Fibroblast of the conjunctiva (primary cell): ENCODE measurements at regions not wholly inside any gene's neighbourhood (a gene's known extent, or its start where the extent isn't known, plus 50 kb on each side); places are given as distances from the start of the nearest gene placed in this dataset.
"Not testable (repeated sequence)": the region's sequence is repeated elsewhere in the genome, so short reads cannot be mapped to it uniquely, and the experiment has no call there.

Experiments used
- DNase-seq: peaks from one replicate; pipeline ENCODE4 v3.0.0-alpha.2; 2010; ENCODE audit warnings: low read depth

GRCh38 chr12:126976579-126976978 is 1290.4 kb upstream of the TMEM132C start:
- no peak for DNase-seq

DNA sequence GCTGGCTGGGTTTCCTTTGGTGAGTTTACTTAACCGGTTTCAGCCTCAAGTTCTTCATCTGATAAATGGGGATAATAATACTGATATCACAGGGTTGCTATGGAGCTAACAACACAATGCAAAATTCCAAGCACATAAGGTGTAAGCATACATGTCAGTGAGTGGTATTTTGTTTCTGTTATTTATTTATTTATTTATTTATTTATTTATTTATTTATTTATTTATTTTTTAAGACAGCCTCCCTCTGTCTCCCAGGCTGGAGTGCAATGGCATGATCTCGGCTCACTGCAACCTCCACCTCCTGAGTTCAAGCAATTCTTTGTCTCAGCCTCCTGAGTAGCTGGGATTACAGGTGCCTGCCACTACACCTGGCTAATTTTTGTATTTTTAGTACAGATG is 1287.4 kb upstream of the TMEM132C start:
- not testable (repeated sequence) for DNase-seq

DNA sequence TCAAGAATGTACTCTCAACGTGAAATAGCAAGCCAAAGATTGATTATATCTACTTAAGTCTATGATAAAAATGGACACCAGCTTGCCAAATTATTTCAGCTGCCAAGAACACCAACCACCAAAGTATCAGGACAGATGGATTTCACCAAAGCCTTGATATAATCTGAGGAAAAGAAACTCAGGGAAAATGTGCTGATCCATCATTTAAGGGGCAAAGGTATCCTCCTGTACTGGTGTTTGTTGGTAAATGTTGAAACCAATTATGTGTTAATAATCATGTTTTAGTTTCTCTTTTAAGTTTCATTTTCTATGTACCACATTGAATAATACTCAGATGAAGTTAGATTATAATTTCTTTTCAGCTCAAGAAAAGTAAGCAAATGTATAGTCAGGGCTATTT is 1284.3 kb upstream of the TMEM132C start:
- no peak for DNase-seq

GRCh38 chr12:126983735-126984134 is 1283.2 kb upstream of the TMEM132C start:
- not testable (repeated sequence) for DNase-seq

DNA sequence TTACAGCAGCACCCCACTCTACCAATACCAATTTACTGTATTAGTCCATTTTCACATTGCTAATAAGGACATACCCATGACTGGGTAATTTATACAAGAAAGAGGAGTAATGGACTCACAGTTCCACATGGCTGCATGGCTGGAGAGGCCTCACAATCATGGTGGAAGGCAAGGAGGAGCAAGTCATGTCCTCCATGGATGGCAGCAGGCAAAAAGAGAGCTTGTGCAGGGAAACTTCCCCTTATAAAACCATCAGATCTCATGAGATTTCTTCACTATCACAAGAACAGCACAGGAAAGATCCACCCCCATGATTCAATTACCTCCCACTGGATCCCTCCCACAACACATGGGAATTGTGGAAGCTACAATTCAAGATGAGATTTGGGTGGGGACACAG is 1281.3 kb upstream of the TMEM132C start:
- DNase-seq = not testable (repeated sequence)

GRCh38 chr12:126989532-126989931 is 1277.4 kb upstream of the TMEM132C start:
- no peak for DNase-seq

- no peak for DNase-seq
These were observed 1273.1 kb upstream of the TMEM132C start for GRCh38 chr12:126993898-126994297.

DNA sequence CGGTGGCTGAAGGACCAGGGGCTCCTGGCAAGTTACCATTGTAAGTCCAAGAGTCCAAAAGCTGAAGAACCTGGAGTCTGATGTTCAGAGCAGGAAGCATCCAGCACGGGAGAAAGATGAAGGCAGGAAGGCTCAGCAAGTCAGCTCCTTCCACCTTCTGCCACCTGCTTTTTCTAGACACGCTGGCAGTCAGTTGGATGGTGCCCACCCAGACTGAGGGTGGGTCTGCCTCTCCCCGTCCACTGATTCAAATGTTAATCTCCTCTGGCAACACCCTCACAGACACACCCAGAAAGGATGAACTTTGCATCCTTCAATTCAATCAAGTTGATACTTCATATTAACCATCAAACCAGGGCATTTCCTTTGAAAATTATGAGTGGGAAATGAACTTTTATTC is 1272.4 kb upstream of the TMEM132C start:
- no peak for DNase-seq

DNA sequence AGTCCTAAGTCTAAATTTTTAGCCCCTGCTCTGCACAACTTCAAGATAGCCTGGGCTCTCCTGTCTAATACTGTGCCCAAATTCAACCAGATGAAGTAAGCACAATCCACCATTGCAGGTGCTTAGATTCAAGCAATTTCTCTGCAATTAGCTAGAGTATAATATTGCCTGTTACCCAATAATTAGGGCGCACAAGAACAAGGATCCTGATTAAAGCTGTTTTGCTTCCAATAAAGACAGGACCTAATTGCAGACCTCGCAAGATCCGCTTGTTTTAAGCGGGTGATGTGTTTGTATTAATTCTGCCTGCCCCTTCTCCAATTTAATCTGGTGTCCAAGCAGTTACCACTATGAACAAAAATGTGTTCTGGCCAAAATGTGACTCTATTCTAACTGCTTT is 1268.9 kb upstream of the TMEM132C start:
- no peak for DNase-seq

DNA sequence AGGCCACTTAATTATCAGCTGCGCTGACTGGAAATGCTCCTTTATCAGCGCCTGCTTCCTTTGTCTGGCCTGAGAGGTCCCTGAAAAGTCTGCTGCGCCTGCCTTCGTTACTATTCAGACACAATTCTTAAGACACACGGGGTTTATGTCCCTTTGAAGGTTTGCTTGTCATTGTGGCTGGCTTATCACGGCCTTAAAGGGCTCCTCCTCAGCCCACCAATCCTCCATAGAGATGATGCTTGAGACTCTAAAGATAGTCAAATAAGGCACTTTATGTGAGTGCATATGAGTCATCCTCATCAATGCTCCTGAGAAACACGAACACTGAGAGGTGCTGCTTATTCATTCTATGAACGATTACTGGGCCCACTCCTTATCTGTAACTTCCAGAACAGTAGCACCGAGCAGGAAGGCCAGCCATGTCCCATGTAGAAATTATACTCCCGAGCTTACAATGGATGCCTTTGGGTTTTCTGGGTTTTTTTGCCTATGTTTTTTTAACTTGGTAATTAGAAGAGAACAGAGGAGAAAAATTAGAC is 1268.2 kb upstream of the TMEM132C start:
- no peak for DNase-seq

GRCh38 chr12:126999352-126999751 is 1267.6 kb upstream of the TMEM132C start:
- no peak for DNase-seq

- DNase-seq = no peak
These were observed 1261.6 kb upstream of the TMEM132C start for GRCh38 chr12:127005406-127005805.

DNA sequence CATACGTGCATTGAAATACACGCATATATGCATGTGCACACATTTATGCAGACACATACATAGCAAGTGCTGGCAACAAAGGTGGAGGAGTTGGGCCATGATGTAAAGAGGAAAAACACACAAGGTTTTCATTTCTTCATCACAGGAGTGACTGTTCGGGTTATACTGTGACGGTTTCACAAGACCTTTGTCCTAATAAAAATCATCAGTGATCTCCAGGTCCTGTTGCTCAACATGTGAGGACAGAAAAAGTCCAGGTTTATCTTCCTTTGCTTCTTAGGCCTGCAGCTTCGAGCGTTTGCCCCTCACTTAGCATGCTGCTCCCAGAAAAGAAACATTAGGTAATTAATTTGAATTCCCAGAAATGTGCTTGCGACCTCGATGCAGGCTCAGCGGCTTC is 1260.0 kb upstream of the TMEM132C start:
- no peak for DNase-seq

GRCh38 chr12:127008755-127009403 is 1258.1 kb upstream of the TMEM132C start:
- DNase-seq = no peak

GRCh38 chr12:127012109-127012508 is 1254.9 kb upstream of the TMEM132C start:
- DNase-seq = no peak

DNA sequence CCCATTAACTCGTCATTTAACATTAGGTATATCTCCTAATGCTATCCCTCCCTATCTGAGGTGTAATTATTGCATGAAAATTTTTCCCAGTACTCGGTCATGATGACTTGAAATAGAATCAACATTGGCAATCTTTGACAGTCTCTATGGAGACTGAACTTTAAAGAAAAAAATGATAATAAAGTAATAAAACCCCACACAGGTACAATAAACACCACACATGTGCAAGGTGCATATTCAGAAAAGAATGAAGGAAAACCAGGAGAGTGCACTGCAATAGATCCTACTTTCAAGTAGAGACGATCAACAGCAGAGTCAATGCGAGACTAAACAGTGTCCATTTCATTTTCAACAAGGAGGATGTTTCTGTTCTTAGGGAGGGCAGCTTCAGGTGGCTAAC is 1253.8 kb upstream of the TMEM132C start:
- DNase-seq = no peak

- DNase-seq = no peak
These were observed 1252.9 kb upstream of the TMEM132C start for GRCh38 chr12:127014079-127014478.

GRCh38 chr12:127024791-127025190 is 1242.2 kb upstream of the TMEM132C start:
- DNase-seq = no peak

- no peak for DNase-seq
These were observed 1241.4 kb upstream of the TMEM132C start for GRCh38 chr12:127025545-127025944.

DNA sequence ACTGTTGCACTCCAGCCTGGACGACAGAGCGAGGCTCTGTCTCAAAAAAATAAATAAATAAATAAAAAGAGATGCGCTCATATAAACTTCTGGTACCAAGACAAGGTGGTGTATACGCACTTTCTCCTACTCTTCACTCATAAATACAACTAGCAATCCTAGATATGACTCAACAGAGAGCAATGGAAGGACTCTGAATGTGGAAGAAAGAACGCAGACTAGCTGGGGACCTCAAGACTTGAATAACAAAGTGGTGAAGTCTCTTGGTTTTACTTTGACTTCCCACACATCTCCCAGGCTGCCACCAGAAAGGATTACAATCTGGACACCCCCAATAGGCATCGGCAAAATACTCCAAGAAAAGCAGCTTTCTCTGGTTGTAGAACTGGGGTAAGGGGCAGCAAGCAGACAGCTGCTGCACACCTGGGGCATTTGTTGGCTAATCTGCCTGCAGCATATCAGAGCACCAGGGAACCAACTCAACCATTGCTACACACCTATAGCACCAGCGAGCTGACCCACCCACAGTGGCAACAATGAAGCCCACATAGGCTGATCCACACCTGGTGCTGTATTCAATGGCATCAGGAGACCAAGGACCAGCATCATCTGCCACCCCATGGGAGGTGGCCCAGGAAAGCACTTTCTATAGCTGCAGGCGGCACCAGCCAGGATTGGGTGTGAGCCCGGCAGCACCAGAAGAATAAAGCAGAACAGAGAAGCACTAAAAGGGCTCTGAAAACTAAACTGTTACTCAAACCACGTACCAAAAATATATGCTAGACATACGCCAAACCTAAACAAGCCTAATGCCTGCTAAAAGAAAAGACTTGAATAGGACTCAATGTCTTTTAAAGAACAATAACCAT is 1231.7 kb upstream of the TMEM132C start:
- no peak for DNase-seq

DNA sequence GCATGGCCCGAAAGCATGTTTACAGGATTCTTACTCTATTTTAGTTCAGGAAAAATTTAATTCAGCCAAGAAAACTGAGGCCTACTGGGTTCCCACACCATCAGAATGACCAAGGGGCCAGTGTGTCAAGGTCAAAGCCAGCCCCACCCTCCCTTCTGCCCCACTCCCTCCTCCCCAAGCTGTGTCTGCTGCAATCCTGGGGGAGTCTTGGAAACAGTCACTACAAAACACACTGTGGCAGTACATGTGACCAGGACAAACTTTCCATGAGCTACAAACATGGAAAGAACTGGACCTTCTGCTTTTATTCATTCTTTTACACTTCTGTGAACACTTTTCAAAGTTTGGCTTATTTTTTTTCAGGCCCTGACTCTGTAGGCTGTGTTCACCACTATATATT is 1228.8 kb upstream of the TMEM132C start:
- DNase-seq = no peak

GRCh38 chr12:127038761-127039160 is 1228.2 kb upstream of the TMEM132C start:
- no peak for DNase-seq

GRCh38 chr12:127041985-127042625 is 1224.9 kb upstream of the TMEM132C start:
- DNase-seq = no peak
